WTC11 (cell line): ENCODE measurements at regions not wholly inside any gene's neighbourhood (a gene's known extent, or its start where the extent isn't known, plus 50 kb on each side); places are given as distances from the start of the nearest gene placed in this dataset.

Source experiments
- ATAC-seq: fragments of 200-7000 bp; cut with Tn5 transposase; 2 replicates; pipeline ENCODE4 v1.10.0; 2021; ENCODE audit warnings: mild to moderate bottlenecking, moderate library complexity
- CTCF ChIA-PET: fragments of 300-600 bp; sonication (Branson Sonifier 250); formaldehyde crosslinking; loops from one replicate; lab custom pipeline; 2021; ENCODE audit warnings: antibody characterized with exemption; lab: Charles Lee
- POLR2A ChIA-PET: fragments of 350-600 bp; sonication (Branson Sonifier 250); formaldehyde crosslinking; loops from one replicate; lab custom pipeline; 2021; ENCODE audit warnings: antibody characterized with exemption; lab: Charles Lee
- DNase-seq: peaks from one replicate; pipeline ENCODE4 v3.0.0; 2021; ENCODE audit warnings: low spot score
- H3K27ac Mint-ChIP-seq: 2 replicates; pipeline ENCODE4 v1.8.0; 2021; ENCODE audit warnings: mixed read lengths
- H3K27me3 Mint-ChIP-seq: 2 replicates; pipeline ENCODE4 v1.8.0; 2021; ENCODE audit warnings: low read depth, mild to moderate bottlenecking, moderate library complexity, mixed read lengths
- H3K36me3 Mint-ChIP-seq: 2 replicates; pipeline ENCODE4 v1.8.0; 2021; ENCODE audit warnings: mixed read lengths
- H3K4me1 Mint-ChIP-seq: 2 replicates; pipeline ENCODE4 v1.8.0; 2022; ENCODE audit warnings: mixed read lengths
- H3K4me3 Mint-ChIP-seq: 2 replicates; pipeline ENCODE4 v1.8.0; 2021; ENCODE audit warnings: mild to moderate bottlenecking, moderate library complexity, mixed read lengths
- H3K9me3 Mint-ChIP-seq: 2 replicates; pipeline ENCODE4 v1.8.0; 2021; ENCODE audit warnings: mixed read lengths
- ATF2 ChIP-seq: sonication (generic); formaldehyde crosslinking; IDR thresholded peaks from 2 replicates; pipeline ENCODE4 v1.8.1; 2022; ENCODE audit warnings: low read depth, missing genetic modification reagents, borderline replicate concordance
- E2F4 ChIP-seq: sonication (generic); formaldehyde crosslinking; IDR thresholded peaks from 2 replicates; pipeline ENCODE4 v1.8.1; 2022; ENCODE audit warnings: low read depth, mild to moderate bottlenecking, moderate library complexity, missing genetic modification reagents, borderline replicate concordance
- ELF4 ChIP-seq: sonication (generic); formaldehyde crosslinking; IDR thresholded peaks from 2 replicates; pipeline ENCODE4 v1.8.1; 2022; ENCODE audit warnings: low read depth, mild to moderate bottlenecking, moderate library complexity, missing genetic modification reagents
- ESRRA ChIP-seq: sonication (generic); formaldehyde crosslinking; IDR thresholded peaks from 2 replicates; pipeline ENCODE4 v1.8.1; 2022; ENCODE audit warnings: mild to moderate bottlenecking, missing genetic modification reagents, borderline replicate concordance
- FOXP1 ChIP-seq: sonication (generic); formaldehyde crosslinking; IDR thresholded peaks from 2 replicates; pipeline ENCODE4 v1.8.0; 2022; ENCODE audit warnings: missing genetic modification reagents, mild to moderate bottlenecking, moderate library complexity, borderline replicate concordance
- HMGA2 ChIP-seq: fragments of 250-450 bp; sonication (Bioruptor Pico); IDR thresholded peaks from 2 replicates; pipeline ENCODE4 v1.4.0; 2021; ENCODE audit warnings: mild to moderate bottlenecking, moderate library complexity
- HMGXB4 ChIP-seq: sonication (generic); formaldehyde crosslinking; IDR thresholded peaks from 2 replicates; pipeline ENCODE4 v1.8.1; 2023; ENCODE audit warnings: mild to moderate bottlenecking, moderate library complexity, missing genetic modification reagents
- IRF1 ChIP-seq: sonication (generic); formaldehyde crosslinking; IDR thresholded peaks from 2 replicates; pipeline ENCODE4 v1.8.0; 2023; ENCODE audit warnings: missing genetic modification reagents
- IRF2 ChIP-seq: sonication (generic); formaldehyde crosslinking; IDR thresholded peaks from 2 replicates; pipeline ENCODE4 v1.8.0; 2022; ENCODE audit warnings: low read depth, missing genetic modification reagents, borderline replicate concordance
- JUN ChIP-seq: sonication (generic); formaldehyde crosslinking; IDR thresholded peaks from 2 replicates; pipeline ENCODE4 v1.8.0; 2023; ENCODE audit warnings: mild to moderate bottlenecking, missing genetic modification reagents
- MLX ChIP-seq: sonication (generic); formaldehyde crosslinking; IDR thresholded peaks from 2 replicates; pipeline ENCODE4 v1.8.1; 2023; ENCODE audit warnings: mild to moderate bottlenecking, missing genetic modification reagents, moderate library complexity
- NR3C1 ChIP-seq: sonication (generic); formaldehyde crosslinking; conservative IDR thresholded peaks from 2 replicates; pipeline ENCODE4 v1.8.1; 2023; ENCODE audit warnings: low read depth, mild to moderate bottlenecking, missing genetic modification reagents
- PREB ChIP-seq: sonication (generic); formaldehyde crosslinking; IDR thresholded peaks from 2 replicates; pipeline ENCODE4 v1.8.1; 2022; ENCODE audit warnings: mild to moderate bottlenecking, missing genetic modification reagents, moderate library complexity, borderline replicate concordance
- RORB ChIP-seq: fragments of 250-450 bp; sonication (Bioruptor Pico); IDR thresholded peaks from 2 replicates; pipeline ENCODE4 v1.9.0; 2021; ENCODE audit warnings: mild to moderate bottlenecking
- SMAD3 ChIP-seq: sonication (generic); formaldehyde crosslinking; IDR thresholded peaks from 2 replicates; pipeline ENCODE4 v1.8.0; 2022; ENCODE audit warnings: missing genetic modification reagents, mild to moderate bottlenecking, borderline replicate concordance
- USF1 ChIP-seq: sonication (generic); formaldehyde crosslinking; IDR thresholded peaks from 2 replicates; pipeline ENCODE4 v1.8.0; 2022; ENCODE audit warnings: mild to moderate bottlenecking, missing genetic modification reagents
- ZNF671 ChIP-seq: fragments of 250-450 bp; sonication (Bioruptor Pico); IDR thresholded peaks from 2 replicates; pipeline ENCODE4 v1.8.0; 2021; ENCODE audit warnings: mild to moderate bottlenecking
- ZSCAN18 ChIP-seq: fragments of 250-450 bp; sonication (Bioruptor Pico); IDR thresholded peaks from 2 replicates; pipeline ENCODE4 v2.1.2; 2022; ENCODE audit warnings: mild to moderate bottlenecking, moderate library complexity

- DNase-seq (no peak), ATAC-seq (no peak)
- H3K27me3 Mint-ChIP-seq = 0 out of 2 replicates have a peak, but pooled peaks cover 3% of the 10 kb centered on the region
- no peak overlapping the region for H3K4me3 Mint-ChIP-seq
- H3K36me3 Mint-ChIP-seq = peaks cover 6% of the 10 kb centered on the region; the same call in 1 of the 2 replicates
- H3K9me3 Mint-ChIP-seq = peaks cover 11% of the 10 kb centered on the region
- CTCF ChIA-PET = interaction anchor here (1.4 kb wide), 1 partner anchor 239 kb away, joined by 3 read pairs; no protein-coding TSS in a partner anchor
- TF ChIP-seq RORB (no peak), USF1 (CRISPR knock-in tag) (no peak), IRF2 (CRISPR knock-in tag) (no peak), NR3C1 (CRISPR knock-in tag) (no peak), HMGXB4 (no peak), PREB (CRISPR knock-in tag) (no peak), SMAD3 (CRISPR knock-in tag) (no peak), E2F4 (CRISPR knock-in tag) (no peak), HMGA2 (CRISPR knock-in tag) (no peak), ZNF671 (CRISPR knock-in tag) (no peak)
- POLR2A ChIA-PET = interaction anchor here (0.7 kb wide), 1 partner anchor 192 kb away, joined by 8 read pairs; no protein-coding TSS in a partner anchor
- H3K27ac Mint-ChIP-seq = no peak overlapping the region
- peaks cover 19% of the 10 kb centered on the region for H3K4me1 Mint-ChIP-seq
Measured at GRCh38 chr2:47676261-47676926, 105.6 kb upstream of the KCNK12 start.

- Mint-ChIP-seq H3K36me3 (peaks cover 6% of the 10 kb centered on the region; the same call in 1 of the 2 replicates), H3K4me1 (peaks cover 19% of the 10 kb centered on the region), H3K9me3 (peaks cover 11% of the 10 kb centered on the region), H3K27ac (no peak overlapping the region), H3K4me3 (no peak overlapping the region), H3K27me3 (0 out of 2 replicates have a peak, but pooled peaks cover 3% of the 10 kb centered on the region)
- POLR2A ChIA-PET = no interaction called here
- no peak for DNase-seq
- no peak for ATAC-seq
- CTCF ChIA-PET = interaction anchor here (1.4 kb wide), 1 partner anchor 238 kb away, joined by 3 read pairs; no protein-coding TSS in a partner anchor
- TF ChIP-seq ZSCAN18 (CRISPR knock-in tag) (no peak), ELF4 (CRISPR knock-in tag) (no peak), ESRRA (CRISPR knock-in tag) (no peak), JUN (CRISPR knock-in tag) (no peak), IRF1 (CRISPR knock-in tag) (no peak), HMGXB4 (no peak), ATF2 (CRISPR knock-in tag) (no peak), FOXP1 (CRISPR knock-in tag) (no peak), MLX (CRISPR knock-in tag) (no peak)
Measured at GRCh38 chr2:47675196-47675825, 104.5 kb upstream of the KCNK12 start.
